Femur (tissue), 1 donor: ENCODE measurements at regions not wholly inside any gene's neighbourhood (a gene's known extent, or its start where the extent isn't known, plus 50 kb on each side); places are given as distances from the start of the nearest gene placed in this dataset.

Experiments
- DNase-seq: peaks from one replicate; pipeline ENCODE4 v3.0.0-alpha.2; 2017

GRCh38 chr2:133952420-133952819 lies 301.5 kb upstream of the MGAT5 start:
- no peak for DNase-seq

- no peak for DNase-seq
These were observed 301.0 kb upstream of the MGAT5 start for GRCh38 chr2:133952896-133953295.

- no peak for DNase-seq
These were observed 300.3 kb upstream of the MGAT5 start for GRCh38 chr2:133953524-133953923.

GRCh38 chr2:133954636-133955035 lies 299.2 kb upstream of the MGAT5 start:
- DNase-seq: no peak

- no peak for DNase-seq
These were observed 298.7 kb upstream of the MGAT5 start for GRCh38 chr2:133955169-133955568.

- no peak for DNase-seq
These were observed 297.4 kb upstream of the MGAT5 start for GRCh38 chr2:133956434-133956935.

GRCh38 chr2:133957724-133958480 lies 296.0 kb upstream of the MGAT5 start:
- no peak for DNase-seq

- no peak for DNase-seq
These were observed 294.8 kb upstream of the MGAT5 start for GRCh38 chr2:133959066-133959465.

GRCh38 chr2:133966720-133967304 lies 287.1 kb upstream of the MGAT5 start:
- no peak for DNase-seq

GRCh38 chr2:133967326-133967725 lies 286.5 kb upstream of the MGAT5 start:
- DNase-seq: no peak

- no peak for DNase-seq
These were observed 285.4 kb upstream of the MGAT5 start for GRCh38 chr2:133968446-133968845.

GRCh38 chr2:133970641-133971040 lies 283.2 kb upstream of the MGAT5 start:
- DNase-seq: no peak

- no peak for DNase-seq
These were observed 281.6 kb upstream of the MGAT5 start for GRCh38 chr2:133972297-133972696.

- DNase-seq: no peak
These were observed 281.1 kb upstream of the MGAT5 start for GRCh38 chr2:133972786-133973185.

- DNase-seq: no peak
These were observed 279.5 kb upstream of the MGAT5 start for GRCh38 chr2:133974353-133974752.

- DNase-seq: no peak
These were observed 278.7 kb upstream of the MGAT5 start for GRCh38 chr2:133975135-133975534.

GRCh38 chr2:133975676-133976428 lies 278.0 kb upstream of the MGAT5 start:
- no peak for DNase-seq

GRCh38 chr2:133976659-133977058 lies 277.2 kb upstream of the MGAT5 start:
- DNase-seq: no peak

- peak; percentile 24 for DNase-seq
These were observed 276.5 kb upstream of the MGAT5 start for GRCh38 chr2:133977405-133977804.

- DNase-seq: no peak
These were observed 271.6 kb upstream of the MGAT5 start for GRCh38 chr2:133982256-133982655.

GRCh38 chr2:133985563-133985962 lies 268.3 kb upstream of the MGAT5 start:
- DNase-seq: no peak

GRCh38 chr2:133986081-133986837 lies 267.6 kb upstream of the MGAT5 start:
- DNase-seq: no peak
